WTC11 (cell line): ENCODE measurements at regions not wholly inside any gene's neighbourhood (a gene's known extent, or its start where the extent isn't known, plus 50 kb on each side); places are given as distances from the start of the nearest gene placed in this dataset.

Experiments
- ATAC-seq: fragments of 200-7000 bp; cut with Tn5 transposase; 2 replicates; pipeline ENCODE4 v1.10.0; 2021; ENCODE audit warnings: mild to moderate bottlenecking, moderate library complexity
- CTCF ChIA-PET: fragments of 300-600 bp; sonication (Branson Sonifier 250); formaldehyde crosslinking; loops from one replicate; lab custom pipeline; 2021; ENCODE audit warnings: antibody characterized with exemption; lab: Charles Lee
- POLR2A ChIA-PET: fragments of 350-600 bp; sonication (Branson Sonifier 250); formaldehyde crosslinking; loops from one replicate; lab custom pipeline; 2021; ENCODE audit warnings: antibody characterized with exemption; lab: Charles Lee
- DNase-seq: peaks from one replicate; pipeline ENCODE4 v3.0.0; 2021; ENCODE audit warnings: low spot score
- H3K27ac Mint-ChIP-seq: 2 replicates; pipeline ENCODE4 v1.8.0; 2021; ENCODE audit warnings: mixed read lengths
- H3K27me3 Mint-ChIP-seq: 2 replicates; pipeline ENCODE4 v1.8.0; 2021; ENCODE audit warnings: low read depth, mild to moderate bottlenecking, moderate library complexity, mixed read lengths
- H3K36me3 Mint-ChIP-seq: 2 replicates; pipeline ENCODE4 v1.8.0; 2021; ENCODE audit warnings: mixed read lengths
- H3K4me1 Mint-ChIP-seq: 2 replicates; pipeline ENCODE4 v1.8.0; 2022; ENCODE audit warnings: mixed read lengths
- H3K4me3 Mint-ChIP-seq: 2 replicates; pipeline ENCODE4 v1.8.0; 2021; ENCODE audit warnings: mild to moderate bottlenecking, moderate library complexity, mixed read lengths
- H3K9me3 Mint-ChIP-seq: 2 replicates; pipeline ENCODE4 v1.8.0; 2021; ENCODE audit warnings: mixed read lengths
- CREM ChIP-seq: sonication (generic); formaldehyde crosslinking; IDR thresholded peaks from 2 replicates; pipeline ENCODE4 v1.8.1; 2022; ENCODE audit warnings: mild to moderate bottlenecking, missing genetic modification reagents, moderate library complexity
- KAT7 ChIP-seq: sonication (generic); formaldehyde crosslinking; IDR thresholded peaks from 2 replicates; pipeline ENCODE4 v1.8.1; 2023; ENCODE audit warnings: missing genetic modification reagents, mild to moderate bottlenecking, borderline replicate concordance
- NFE2L1 ChIP-seq: sonication (generic); formaldehyde crosslinking; IDR thresholded peaks from 2 replicates; pipeline ENCODE4 v1.8.1; 2023; ENCODE audit warnings: missing genetic modification reagents
- NR2C2 ChIP-seq: sonication (generic); formaldehyde crosslinking; IDR thresholded peaks from 2 replicates; pipeline ENCODE4 v1.8.0; 2022; ENCODE audit warnings: mild to moderate bottlenecking, missing genetic modification reagents
- SMAD3 ChIP-seq: sonication (generic); formaldehyde crosslinking; IDR thresholded peaks from 2 replicates; pipeline ENCODE4 v1.8.0; 2022; ENCODE audit warnings: missing genetic modification reagents, mild to moderate bottlenecking, borderline replicate concordance
- SMAD4 ChIP-seq: sonication (generic); formaldehyde crosslinking; IDR thresholded peaks from 2 replicates; pipeline ENCODE4 v1.8.0; 2022; ENCODE audit warnings: mild to moderate bottlenecking, missing genetic modification reagents
- TEAD1 ChIP-seq: sonication (generic); formaldehyde crosslinking; IDR thresholded peaks from 2 replicates; pipeline ENCODE4 v1.8.0; 2022; ENCODE audit warnings: mild to moderate bottlenecking, missing genetic modification reagents
- ZBTB21 ChIP-seq: sonication (generic); formaldehyde crosslinking; IDR thresholded peaks from 2 replicates; pipeline ENCODE4 v1.8.1; 2023; ENCODE audit warnings: mild to moderate bottlenecking, missing genetic modification reagents, borderline replicate concordance
- ZNF317 ChIP-seq: sonication (generic); formaldehyde crosslinking; IDR thresholded peaks from 2 replicates; pipeline ENCODE4 v1.8.1; 2023; ENCODE audit warnings: low read depth, mild to moderate bottlenecking, moderate library complexity, missing genetic modification reagents, borderline replicate concordance
- TF ChIP-seq, protein P1 (sequence below): fragments of 250-450 bp; sonication (Bioruptor Pico); IDR thresholded peaks from 2 replicates; pipeline ENCODE4 v2.1.2; 2022; ENCODE audit warnings: mild to moderate bottlenecking, moderate library complexity
- TF ChIP-seq, protein P2 (sequence below): sonication (generic); formaldehyde crosslinking; IDR thresholded peaks from 2 replicates; pipeline ENCODE4 v1.8.0; 2022; ENCODE audit warnings: mild to moderate bottlenecking, missing genetic modification reagents
- TF ChIP-seq, protein P3 (sequence below): sonication (generic); formaldehyde crosslinking; conservative IDR thresholded peaks from 2 replicates; pipeline ENCODE4 v1.8.1; 2023; ENCODE audit warnings: mild to moderate bottlenecking, low read depth, missing genetic modification reagents, moderate library complexity
- TF ChIP-seq, protein P4 (sequence below): sonication (generic); formaldehyde crosslinking; IDR thresholded peaks from 2 replicates; pipeline ENCODE4 v1.8.0; 2023; ENCODE audit warnings: missing genetic modification reagents, mild to moderate bottlenecking, borderline replicate concordance

DNA sequence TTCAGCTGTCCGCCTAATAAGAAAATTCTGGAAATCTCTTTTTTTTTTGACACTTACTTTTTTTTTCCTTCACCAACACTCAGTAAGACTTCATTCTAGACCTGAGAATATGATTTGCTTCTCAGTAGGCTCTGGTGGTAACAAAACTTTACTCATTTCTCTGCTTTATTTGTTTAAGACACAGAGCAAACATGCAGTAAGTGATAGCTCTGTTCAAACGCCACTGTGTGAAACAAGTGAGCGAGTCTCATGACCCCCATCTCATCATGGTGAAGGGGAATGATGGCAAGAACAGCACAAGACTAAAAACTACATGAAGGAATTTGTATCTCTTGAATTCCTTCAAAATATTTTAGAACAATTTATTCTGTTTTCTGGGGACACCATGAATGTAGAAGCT, 541.6 kb upstream of the POU3F2 start:
- H3K27me3 Mint-ChIP-seq, result no peaks in the 10 kb centered on the region
- peaks cover 21% of the 10 kb centered on the region for H3K4me1 Mint-ChIP-seq
- TF ChIP-seq SMAD4 (no peak), TEAD1 (CRISPR knock-in tag) (no peak), NR2C2 (CRISPR knock-in tag) (no peak)
- TF ChIP-seq, protein P1, sequence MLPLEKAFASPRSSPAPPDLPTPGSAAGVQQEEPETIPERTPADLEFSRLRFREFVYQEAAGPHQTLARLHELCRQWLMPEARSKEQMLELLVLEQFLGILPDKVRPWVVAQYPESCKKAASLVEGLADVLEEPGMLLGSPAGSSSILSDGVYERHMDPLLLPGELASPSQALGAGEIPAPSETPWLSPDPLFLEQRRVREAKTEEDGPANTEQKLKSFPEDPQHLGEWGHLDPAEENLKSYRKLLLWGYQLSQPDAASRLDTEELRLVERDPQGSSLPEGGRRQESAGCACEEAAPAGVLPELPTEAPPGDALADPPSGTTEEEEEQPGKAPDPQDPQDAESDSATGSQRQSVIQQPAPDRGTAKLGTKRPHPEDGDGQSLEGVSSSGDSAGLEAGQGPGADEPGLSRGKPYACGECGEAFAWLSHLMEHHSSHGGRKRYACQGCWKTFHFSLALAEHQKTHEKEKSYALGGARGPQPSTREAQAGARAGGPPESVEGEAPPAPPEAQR (CRISPR knock-in tag), result no peak
- no peak for ATAC-seq
- no peak for DNase-seq
- ChIA-PET CTCF (no interaction called here), POLR2A (interaction anchor here (0.7 kb wide), 1 partner anchor 501 kb away, joined by 5 read pairs; no protein-coding TSS in a partner anchor)
- H3K9me3 Mint-ChIP-seq, result peaks cover 7% of the 10 kb centered on the region
- no peak overlapping the region for H3K4me3 Mint-ChIP-seq
- H3K27ac Mint-ChIP-seq, result no peak overlapping the region
- peaks cover 3% of the 10 kb centered on the region; the same call in 1 of the 2 replicates for H3K36me3 Mint-ChIP-seq

DNA sequence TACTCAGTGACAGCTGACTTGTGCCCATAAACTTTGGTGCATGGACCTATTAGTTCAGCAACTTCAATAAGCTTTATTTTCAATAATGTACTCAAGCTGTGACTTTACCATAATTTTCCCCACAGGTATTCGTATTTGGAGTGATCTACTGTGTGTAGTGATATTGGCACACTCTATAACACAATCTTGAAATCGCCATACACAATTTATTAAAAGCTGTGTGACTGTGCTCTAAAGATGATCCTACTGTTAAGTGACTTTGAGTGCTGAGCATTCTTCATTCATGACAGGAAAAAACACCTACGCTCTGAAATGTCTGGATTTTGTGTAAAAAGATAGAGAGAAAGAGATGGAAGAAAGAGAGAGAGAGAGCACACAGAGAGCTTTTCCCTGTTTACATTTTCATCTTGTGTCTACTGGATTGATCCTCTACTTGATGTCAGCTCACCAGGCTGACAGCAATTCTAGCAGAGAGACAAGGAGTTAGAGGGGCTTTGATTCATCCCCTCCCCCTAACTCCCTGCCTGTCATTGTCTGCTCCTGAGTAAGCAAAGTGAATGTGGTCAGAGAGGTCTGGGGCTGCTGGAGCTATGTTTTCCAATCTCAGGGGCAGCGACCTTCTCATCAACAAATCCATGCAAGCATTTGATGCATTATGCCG, 538.7 kb upstream of the POU3F2 start:
- Mint-ChIP-seq H3K4me1 (peaks cover 26% of the 10 kb centered on the region), H3K36me3 (no peaks in the 10 kb centered on the region), H3K27ac (no peak overlapping the region; the same call in 1 of the 2 replicates), H3K4me3 (no peak overlapping the region), H3K27me3 (no peaks in the 10 kb centered on the region), H3K9me3 (no peaks in the 10 kb centered on the region)
- ATAC-seq (peak; percentile 65; the same call in 1 of the 2 replicates), DNase-seq (no peak)
- ChIA-PET POLR2A (interaction anchor here (0.7 kb wide), 1 partner anchor 399 kb away, joined by 3 read pairs; no protein-coding TSS in a partner anchor), CTCF (no interaction called here)
- TF ChIP-seq ZBTB21 (CRISPR knock-in tag) (no peak), KAT7 (no peak), SMAD4 (no peak), NFE2L1 (CRISPR knock-in tag) (no peak), SMAD3 (CRISPR knock-in tag) (no peak), CREM (no peak), ZNF317 (CRISPR knock-in tag) (no peak)
- TF ChIP-seq, protein P2, sequence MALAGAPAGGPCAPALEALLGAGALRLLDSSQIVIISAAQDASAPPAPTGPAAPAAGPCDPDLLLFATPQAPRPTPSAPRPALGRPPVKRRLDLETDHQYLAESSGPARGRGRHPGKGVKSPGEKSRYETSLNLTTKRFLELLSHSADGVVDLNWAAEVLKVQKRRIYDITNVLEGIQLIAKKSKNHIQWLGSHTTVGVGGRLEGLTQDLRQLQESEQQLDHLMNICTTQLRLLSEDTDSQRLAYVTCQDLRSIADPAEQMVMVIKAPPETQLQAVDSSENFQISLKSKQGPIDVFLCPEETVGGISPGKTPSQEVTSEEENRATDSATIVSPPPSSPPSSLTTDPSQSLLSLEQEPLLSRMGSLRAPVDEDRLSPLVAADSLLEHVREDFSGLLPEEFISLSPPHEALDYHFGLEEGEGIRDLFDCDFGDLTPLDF (CRISPR knock-in tag), result no peak
- TF ChIP-seq, protein P3, sequence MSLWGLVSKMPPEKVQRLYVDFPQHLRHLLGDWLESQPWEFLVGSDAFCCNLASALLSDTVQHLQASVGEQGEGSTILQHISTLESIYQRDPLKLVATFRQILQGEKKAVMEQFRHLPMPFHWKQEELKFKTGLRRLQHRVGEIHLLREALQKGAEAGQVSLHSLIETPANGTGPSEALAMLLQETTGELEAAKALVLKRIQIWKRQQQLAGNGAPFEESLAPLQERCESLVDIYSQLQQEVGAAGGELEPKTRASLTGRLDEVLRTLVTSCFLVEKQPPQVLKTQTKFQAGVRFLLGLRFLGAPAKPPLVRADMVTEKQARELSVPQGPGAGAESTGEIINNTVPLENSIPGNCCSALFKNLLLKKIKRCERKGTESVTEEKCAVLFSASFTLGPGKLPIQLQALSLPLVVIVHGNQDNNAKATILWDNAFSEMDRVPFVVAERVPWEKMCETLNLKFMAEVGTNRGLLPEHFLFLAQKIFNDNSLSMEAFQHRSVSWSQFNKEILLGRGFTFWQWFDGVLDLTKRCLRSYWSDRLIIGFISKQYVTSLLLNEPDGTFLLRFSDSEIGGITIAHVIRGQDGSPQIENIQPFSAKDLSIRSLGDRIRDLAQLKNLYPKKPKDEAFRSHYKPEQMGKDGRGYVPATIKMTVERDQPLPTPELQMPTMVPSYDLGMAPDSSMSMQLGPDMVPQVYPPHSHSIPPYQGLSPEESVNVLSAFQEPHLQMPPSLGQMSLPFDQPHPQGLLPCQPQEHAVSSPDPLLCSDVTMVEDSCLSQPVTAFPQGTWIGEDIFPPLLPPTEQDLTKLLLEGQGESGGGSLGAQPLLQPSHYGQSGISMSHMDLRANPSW (CRISPR knock-in tag), result no peak
- TF ChIP-seq, protein P4, sequence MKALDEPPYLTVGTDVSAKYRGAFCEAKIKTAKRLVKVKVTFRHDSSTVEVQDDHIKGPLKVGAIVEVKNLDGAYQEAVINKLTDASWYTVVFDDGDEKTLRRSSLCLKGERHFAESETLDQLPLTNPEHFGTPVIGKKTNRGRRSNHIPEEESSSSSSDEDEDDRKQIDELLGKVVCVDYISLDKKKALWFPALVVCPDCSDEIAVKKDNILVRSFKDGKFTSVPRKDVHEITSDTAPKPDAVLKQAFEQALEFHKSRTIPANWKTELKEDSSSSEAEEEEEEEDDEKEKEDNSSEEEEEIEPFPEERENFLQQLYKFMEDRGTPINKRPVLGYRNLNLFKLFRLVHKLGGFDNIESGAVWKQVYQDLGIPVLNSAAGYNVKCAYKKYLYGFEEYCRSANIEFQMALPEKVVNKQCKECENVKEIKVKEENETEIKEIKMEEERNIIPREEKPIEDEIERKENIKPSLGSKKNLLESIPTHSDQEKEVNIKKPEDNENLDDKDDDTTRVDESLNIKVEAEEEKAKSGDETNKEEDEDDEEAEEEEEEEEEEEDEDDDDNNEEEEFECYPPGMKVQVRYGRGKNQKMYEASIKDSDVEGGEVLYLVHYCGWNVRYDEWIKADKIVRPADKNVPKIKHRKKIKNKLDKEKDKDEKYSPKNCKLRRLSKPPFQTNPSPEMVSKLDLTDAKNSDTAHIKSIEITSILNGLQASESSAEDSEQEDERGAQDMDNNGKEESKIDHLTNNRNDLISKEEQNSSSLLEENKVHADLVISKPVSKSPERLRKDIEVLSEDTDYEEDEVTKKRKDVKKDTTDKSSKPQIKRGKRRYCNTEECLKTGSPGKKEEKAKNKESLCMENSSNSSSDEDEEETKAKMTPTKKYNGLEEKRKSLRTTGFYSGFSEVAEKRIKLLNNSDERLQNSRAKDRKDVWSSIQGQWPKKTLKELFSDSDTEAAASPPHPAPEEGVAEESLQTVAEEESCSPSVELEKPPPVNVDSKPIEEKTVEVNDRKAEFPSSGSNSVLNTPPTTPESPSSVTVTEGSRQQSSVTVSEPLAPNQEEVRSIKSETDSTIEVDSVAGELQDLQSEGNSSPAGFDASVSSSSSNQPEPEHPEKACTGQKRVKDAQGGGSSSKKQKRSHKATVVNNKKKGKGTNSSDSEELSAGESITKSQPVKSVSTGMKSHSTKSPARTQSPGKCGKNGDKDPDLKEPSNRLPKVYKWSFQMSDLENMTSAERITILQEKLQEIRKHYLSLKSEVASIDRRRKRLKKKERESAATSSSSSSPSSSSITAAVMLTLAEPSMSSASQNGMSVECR (CRISPR knock-in tag), result no peak
